GM04503 (cell line): ENCODE measurements at regions not wholly inside any gene's neighbourhood (a gene's known extent, or its start where the extent isn't known, plus 50 kb on each side); places are given as distances from the start of the nearest gene placed in this dataset.
"Not testable (repeated sequence)": the region's sequence is repeated elsewhere in the genome, so short reads cannot be mapped to it uniquely, and the experiment has no call there.

Experiments used
- DNase-seq: peaks from one replicate; pipeline ENCODE4 v3.0.0-alpha.2; 2012; ENCODE audit warnings: low read depth

DNA sequence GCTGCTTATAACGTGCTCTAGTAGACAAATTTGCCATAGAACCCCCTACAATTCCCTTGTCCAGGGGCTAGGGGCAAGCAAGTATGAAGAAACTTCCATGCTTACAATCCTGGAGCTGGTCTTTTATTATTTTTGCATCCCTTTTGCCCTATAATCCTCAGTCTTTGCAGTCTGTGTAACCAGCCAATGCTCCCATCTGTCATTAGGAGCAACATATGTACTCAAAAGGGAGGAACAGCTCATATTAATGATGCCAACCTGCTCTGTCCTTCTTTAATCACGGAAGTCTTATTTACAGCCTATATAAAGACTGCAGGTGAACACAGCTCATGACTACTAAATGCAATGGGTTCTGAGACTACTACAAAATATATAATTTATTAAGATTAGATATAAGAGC lies 263.3 kb downstream of the ZIC1 start:
- no peak for DNase-seq

DNA sequence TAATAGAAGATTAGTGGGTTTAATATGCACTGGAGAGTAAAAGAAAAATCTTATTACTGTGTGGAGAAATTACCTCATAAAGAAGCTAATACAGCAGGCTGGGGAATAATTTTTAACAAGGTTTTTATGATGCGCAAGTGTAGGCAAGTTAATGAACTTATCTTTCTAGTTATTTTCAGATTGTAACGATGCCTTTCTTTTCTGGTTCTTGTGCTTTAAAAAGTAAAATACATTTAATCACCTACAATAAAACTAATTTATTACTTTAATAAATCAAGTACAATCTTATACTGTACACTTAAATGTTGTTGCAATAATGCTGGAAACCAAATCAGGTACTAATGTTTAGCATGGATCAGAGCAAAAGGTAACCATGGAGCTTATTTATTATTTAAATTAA lies 266.6 kb downstream of the ZIC1 start:
- no peak for DNase-seq

DNA sequence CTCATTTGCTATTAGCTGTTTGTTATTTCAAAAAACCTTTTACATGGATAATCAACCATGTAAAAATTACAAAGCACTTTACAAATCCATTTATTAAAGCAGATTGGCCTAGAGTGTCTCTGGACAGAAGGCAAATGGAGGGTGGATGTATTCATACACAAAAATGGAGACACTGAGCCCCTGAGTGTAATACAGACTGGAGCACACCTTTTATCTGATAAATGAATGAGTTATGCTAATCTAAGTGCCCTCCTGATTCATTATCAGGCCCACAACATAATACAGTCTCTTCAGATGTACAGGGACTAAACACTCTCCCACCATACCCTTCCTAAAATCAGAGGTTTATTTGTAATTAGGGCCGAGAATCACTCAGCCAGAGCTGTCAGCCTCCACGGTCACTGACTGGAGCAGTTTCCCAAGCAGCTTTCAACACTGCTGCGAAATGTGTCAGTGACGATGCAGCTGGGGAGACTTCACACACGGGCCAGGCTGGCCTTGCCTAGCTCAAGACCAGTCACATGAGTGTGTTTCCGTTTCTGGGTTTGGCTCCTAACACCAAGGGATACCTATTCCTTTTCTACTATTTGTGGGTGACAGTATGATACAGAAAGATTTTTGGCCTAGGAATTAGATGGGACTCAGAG lies 271.8 kb downstream of the ZIC1 start:
- no peak for DNase-seq

DNA sequence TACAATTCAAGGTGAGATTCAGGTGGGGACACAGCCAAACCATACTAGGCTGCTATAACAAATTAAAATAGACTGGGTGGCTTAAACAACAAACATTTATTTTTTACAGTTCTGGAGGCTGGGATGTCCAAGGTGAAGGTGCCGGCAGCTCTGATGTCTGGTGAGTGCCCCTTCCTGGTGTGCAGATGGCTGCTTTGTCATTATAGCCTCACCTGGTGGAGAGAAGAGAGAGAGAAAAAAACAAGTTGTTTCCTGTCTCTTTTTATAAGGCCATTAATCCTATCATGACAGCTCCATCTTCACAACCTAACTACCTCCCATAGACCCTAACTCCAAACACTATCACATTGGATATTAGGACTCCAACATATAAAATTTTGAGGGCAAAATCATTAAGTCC lies 279.7 kb downstream of the ZIC1 start:
- no peak for DNase-seq

DNA sequence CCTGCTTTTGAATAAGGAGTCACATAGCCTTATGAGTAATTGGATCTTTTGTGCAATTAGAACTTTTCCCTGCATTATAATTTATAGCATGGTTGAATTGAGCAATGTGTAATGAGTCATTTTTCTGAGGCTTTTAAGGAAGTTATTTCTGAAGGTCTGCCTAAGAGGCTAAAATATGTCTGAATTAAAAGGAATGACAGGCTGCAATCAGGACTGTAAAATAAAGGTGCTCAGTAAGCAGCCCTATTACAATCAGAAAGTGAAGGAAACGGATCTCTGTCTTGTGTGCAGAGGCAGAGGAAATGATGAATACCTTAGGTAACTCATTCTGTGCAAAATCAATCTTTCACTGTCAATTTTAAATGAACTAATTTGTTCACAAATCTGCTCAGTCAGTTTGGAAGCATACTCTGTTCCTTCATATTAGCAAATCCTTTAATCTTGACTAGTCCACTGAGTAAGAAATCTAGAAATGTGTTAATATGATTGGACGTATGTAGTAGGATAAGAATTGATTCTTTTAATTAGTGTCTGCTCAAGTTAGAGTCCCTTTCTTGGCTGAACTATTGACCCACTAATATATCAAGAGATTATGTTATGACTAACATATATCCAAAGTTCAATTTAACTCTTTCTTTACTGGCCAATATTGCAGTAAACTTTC lies 290.1 kb downstream of the ZIC1 start:
- DNase-seq: peak; percentile 46

DNA sequence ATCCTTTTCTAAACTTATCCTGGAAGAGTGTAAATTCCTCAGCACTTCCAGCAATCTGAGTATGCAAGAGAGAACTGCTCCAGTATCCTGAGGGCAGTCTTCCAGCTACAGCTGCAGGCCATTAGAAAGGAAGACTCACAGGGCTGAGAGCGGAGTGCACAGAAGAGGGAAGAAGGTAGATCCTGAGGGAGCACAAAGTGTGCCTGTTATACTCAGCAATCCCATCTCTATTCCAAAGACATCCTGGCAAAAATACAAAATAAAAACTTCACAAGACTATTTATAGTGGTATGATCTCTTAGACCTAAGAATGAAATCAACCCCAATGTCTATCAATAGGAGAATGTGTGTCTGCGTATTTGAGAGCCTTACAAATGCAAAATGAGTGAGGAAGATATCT lies 292.0 kb downstream of the ZIC1 start:
- DNase-seq: no peak

DNA sequence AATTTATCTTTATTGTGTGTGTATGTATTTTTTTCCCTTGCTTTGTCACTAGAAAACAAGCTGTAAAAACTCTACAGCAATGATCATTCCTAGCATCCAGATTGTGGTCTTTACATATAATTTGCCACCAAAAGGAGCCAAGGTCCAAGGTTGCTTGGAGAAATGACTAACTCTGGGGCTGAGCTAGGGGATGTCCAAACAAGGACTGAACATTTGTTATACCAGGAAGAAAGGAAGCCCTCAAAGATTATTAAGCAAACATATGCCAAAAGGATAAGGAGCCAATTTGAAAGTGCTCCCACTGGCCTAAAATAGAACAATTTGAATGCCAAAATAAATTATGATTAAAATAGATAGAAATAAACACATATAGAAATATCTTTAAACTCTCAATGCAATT lies 293.3 kb downstream of the ZIC1 start:
- no peak for DNase-seq

DNA sequence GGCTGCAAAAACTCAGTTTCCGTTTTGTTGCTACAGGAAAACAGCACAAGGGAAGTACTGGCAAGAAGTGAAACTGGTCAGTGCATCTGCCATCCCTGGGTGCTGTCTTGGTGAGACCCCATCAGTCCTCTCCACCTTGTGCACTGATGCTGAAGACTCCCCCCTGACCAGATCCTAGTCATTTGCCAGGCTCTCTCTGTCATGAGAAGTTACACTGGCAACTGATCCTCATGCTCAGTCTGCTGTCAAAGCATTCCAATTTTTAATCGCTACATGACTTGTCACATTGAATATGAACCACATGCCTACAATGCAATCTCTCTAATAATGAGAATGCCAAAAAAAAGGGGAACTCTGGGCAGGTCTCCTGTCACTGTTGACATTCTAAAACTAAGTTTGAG lies 296.5 kb downstream of the ZIC1 start:
- no peak for DNase-seq

DNA sequence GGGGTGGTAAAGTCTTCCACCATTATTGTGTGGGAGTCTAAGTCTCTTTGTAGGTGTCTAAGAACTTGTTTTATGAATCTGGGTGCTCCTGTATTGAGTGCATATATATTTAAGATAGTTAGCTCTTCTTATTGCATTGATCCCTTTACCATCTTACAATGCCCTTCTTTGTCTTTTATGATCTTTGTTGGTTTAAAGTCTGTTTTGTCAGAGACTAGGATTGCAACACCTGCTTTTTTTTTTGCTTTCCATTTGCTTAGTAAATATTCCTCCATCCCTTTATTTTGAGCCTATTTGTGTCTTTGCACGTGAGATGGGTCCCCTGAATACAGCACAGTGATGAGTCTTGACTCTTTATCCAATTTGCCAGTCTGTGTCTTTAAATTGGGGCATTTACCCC lies 301.6 kb downstream of the ZIC1 start:
- DNase-seq: not testable (repeated sequence)

DNA sequence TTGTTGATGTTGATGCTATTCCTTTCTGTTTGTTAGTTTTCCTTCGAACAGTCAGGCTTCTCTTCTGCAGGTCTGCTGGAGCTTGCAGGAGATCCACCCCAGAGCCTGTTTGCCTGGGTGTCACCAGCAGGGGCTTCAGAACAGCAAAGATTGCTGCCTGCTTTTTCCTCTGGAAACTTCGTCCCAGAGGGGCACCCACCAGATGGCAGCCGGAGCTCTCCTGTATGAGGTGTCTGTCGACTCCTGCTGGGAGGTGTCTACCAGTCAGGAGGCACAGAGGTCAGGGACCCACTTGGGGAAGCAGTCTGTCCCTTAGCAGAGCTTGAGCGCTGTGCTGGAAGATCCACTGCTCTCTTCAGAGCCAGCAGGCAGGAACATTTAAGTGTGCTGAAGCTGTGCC lies 303.2 kb downstream of the ZIC1 start:
- DNase-seq: no peak

DNA sequence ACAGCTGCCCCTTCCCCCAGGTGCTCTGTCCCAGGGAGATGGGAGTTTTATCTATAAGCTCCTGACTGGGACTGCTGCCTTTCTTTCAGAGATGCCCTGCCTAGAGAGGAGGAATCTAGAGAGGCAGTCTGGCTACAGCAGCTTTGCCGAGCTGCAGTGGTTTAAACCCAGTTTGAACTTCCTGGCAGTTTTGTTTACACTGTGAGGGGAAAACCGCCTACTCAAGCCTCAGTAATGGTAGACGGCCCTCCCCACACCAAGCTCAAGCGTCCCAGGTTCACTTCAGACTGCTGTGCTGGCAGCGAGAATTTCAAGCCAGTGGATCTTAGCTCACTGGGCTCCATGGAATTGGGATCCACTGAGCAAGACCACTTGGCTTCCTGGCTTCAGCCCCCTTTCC lies 303.6 kb downstream of the ZIC1 start:
- DNase-seq: not testable (repeated sequence)

DNA sequence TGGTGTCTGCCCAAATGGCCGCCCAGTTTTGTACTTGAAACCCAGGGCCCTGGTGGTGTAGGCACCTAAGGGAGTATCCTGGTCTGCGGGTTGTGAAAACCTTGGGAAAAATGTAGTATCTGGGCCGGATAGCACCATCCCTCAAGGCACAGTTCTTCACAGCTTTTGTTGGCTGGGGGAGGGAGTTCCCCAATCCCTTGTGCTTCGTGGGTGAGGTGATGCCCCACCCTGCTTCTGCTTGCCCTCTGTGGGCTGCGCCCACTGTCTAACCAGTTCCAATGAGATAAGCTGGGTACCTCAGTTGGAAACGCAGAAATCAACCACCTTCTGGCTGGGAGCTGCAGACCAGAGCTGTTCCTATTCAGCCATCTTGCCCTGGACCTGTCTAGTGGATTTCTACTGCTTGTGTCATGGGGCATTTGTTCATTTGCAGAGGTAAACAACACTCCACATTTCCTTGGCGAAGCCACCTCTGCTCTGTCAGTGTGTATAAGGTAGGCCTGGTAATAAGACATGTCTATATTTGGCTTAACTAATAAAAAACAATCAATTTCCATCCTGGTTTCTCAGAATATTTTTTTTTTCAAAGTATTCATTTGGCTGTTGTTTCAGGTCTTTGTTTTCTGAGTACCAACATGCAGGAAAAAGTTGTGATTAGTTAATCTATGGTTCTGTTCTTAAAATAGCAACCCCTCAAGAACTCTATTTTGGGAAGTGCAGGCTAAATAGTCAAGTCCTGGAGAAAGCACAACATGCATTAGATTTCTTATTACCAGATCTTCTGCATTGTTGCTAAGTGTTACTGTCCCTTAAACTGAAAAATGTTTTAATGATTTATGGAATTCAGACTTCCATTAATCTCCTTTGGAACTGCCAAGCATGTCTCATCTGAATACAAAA lies 304.3 kb downstream of the ZIC1 start:
- no peak for DNase-seq

DNA sequence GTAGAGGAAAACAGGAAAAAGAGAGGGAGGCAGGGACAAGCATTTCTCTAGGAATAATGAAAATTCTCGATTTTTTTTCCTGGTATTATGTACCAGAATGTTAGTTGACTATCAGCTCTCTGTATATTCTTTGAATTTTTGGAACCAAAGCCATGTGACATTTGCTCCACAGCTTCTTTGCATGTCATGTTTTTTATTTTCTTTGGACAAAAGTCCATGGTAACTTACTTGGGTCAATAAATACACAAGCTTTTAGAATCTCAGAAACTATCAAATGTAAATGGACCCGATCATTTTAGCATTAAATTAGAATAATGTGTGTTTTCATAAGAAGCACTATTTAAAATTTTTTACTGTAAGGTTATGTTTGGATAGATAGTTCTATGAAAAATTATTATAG lies 320.5 kb downstream of the ZIC1 start:
- no peak for DNase-seq

DNA sequence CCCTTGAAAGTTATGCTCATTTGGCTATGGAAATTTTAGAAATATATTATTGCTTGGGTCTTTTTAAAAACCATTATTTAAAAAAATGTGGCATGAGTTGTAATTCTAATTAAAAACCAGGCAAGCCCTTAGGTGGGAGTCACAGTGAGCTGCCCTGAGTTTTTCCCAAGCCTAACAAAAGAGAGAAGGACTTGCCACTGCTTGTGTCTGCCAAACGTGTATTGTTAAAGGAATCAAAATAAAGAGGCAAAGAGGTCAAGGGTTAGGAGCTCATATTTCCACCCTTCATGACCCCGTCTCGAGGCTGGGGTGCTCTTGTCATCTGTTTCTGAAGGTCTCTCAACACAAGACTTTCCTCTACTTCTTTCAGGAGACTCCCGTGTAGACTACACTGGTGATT lies 321.1 kb downstream of the ZIC1 start:
- DNase-seq: no peak

DNA sequence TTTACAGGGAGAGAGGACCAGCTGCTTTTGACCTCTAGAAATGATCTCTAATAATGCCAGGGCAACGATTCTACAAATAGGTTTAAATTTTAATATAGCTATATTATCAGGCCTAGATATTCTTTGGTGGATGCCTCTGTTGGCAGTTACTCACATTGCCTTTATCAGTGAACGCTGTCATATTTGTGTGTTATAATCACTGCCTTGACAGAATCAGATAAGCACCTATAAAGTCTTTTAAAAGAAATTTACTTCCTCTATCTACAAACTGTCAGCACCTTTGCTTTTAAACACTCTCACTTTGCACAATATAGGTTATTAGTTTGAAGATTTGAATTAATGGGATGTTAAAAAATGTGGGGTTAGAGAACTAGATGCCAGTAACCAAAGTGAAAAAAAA lies 324.1 kb downstream of the ZIC1 start:
- DNase-seq: no peak

DNA sequence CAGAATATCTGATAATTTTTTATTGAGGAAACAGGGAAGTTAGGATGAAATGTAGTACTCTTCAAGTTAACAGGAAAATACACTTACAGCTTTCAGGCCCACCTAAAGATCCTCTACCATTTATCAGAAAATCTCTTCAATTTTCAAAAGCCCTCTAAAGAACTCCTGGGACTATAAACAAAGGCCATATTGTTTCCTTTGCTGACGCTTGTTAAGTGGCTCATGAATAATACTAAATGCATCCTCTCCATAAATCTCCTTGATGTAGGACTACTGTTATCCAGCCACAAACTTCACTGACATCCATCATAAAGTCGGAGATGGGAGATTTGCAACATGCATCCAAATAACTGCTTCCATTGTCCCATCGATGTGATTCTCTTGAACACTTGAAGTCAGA lies 326.5 kb downstream of the ZIC1 start:
- no peak for DNase-seq

DNA sequence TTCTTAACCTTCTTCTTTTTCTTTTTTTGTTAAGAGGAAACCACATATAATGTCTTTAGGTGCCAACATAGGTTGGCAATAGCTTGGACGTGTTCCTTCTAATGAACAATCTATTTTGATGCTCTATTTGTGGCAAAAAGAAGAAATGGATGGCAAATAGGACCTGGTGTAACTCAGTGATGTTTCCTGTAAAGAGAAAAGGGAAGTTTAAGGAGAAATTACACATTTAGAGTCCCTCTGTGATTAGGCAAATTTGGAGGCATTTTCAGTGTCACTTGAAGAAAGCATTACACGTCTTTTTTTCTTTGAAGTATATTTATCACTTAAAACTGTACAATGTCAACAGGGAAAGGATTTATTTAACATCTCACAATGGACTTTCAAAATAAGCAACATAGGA lies 327.1 kb downstream of the ZIC1 start:
- DNase-seq: no peak

DNA sequence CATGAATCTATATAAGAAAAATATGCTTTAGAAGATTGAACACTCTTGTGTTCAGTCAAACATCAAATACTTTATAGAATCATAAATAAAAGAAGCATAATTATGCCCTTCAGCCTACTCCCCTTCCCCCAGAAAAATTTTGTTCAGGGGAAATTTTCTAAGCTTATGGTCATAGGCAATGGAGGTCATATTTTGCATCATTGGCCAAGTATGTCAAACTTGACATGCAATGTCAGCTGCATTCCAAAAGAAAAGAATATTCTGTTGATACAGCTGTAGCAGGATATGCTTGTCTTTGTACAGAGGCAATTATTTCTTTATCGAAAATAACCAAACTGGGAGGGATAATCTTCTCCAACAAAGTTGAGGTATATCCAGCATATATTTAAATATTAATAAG lies 328.2 kb downstream of the ZIC1 start:
- DNase-seq: no peak

DNA sequence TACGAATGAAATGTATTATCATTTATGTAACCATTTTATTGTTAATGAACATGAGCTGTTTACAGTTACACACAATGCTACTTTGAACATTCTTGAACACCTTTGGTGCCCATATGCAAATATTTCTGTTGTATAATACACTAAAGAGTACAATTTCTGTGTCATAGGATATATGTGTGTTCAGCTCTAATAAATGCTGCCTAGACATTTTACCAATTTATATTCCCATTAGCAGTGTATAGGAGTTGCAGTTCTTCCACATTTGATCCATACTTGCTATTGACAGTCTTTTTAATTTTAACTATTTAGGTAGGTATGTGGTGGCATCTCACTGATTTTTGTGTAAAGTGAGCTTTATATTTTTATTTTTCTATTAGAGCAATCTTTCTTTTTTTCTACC lies 331.8 kb downstream of the ZIC1 start:
- DNase-seq: no peak

DNA sequence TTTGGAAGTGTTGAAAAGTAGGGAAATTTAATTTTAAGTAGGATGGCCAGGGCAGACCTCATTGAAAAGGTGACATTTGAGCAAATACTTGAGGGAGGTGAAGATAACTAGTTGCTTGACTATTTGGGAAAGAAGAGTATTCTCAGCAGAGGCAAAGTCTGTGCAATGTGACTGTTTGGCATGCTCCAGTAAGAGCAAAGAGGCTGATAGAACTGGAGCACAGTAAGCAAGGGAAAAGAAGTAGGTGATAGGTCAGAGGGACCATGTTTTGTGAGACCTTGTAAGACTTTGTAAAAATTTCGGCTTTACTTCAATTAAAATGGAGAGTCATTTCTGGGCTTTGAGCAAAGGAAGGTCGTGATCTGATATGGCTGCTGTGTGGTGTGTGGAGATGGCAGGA lies 335.8 kb downstream of the ZIC1 start:
- DNase-seq: no peak

DNA sequence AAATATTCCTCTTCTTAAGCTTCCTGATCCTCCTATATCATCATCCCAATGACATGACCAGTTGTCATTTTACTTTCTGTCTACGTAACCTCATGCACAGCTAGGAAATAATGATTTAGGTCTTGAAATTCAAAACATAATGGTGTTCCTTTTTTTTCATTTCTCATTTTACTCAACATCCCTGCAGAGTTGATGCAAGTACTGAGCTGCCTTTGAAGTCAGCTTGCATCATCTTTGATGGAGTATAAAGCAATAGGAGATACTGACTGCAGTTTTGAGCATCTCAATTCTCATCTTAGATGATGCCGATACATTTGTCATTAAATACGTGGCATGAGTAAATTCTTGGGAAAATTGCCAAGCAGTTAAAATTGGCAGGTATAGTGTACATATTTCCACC lies 346.1 kb downstream of the ZIC1 start:
- no peak for DNase-seq

DNA sequence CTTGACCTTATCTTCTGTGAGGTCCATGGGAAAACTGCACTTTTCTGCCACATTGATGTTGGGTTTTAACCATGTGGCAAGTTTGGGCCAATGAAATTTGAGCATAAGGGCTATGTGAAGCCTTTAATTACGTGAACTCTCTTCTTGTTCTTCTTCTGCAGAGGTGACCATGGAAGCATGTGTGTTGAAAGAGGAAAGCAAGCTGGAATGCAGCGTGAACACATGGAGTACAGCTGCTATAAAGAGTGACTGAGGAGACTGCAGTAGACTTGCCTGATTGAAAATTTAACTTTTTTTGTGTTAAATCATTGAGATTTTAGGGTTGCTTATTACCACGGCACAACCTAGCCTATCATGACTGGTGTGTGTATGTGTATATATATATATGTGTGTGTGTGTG lies 347.3 kb downstream of the ZIC1 start:
- DNase-seq: no peak

DNA sequence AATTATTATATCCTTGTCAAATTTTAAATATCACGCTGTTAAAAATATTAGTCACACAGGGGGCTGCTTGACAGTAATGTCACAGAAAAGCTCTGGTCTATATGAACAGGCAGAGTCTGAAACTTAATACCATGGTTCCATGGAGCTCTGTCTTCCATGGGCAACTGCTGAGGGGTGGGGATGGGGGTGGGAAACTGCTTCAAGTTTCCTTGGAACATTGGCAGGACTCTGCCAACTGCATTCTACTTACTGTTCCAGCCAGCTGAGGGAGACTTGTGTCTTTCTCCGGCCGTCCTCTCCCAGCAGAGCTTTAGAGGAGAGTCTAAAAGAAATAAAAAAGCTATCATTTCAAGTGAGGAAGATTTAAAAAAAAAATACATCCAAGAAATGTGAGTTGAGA lies 348.7 kb downstream of the ZIC1 start:
- no peak for DNase-seq
